ENCODE measurements at regions not wholly inside any gene's neighbourhood (a gene's known extent, or its start where the extent isn't known, plus 50 kb on each side); places are given as distances from the start of the nearest gene placed in this dataset.

- no peak for DNase-seq
These were observed 365.5 kb downstream of the RAB28 start for GRCh38 chr4:13118633-13119032.

- DNase-seq: no peak
These were observed 367.0 kb downstream of the RAB28 start for GRCh38 chr4:13117185-13117584.

- no peak for DNase-seq
These were observed 372.1 kb downstream of the RAB28 start for GRCh38 chr4:13112030-13112429.

- DNase-seq: no peak
These were observed 374.6 kb downstream of the RAB28 start for GRCh38 chr4:13109536-13109935.

GRCh38 chr4:13108096-13108495 is 376.0 kb downstream of the RAB28 start:
- DNase-seq: no peak

GRCh38 chr4:13103382-13104015 is 380.6 kb downstream of the RAB28 start:
- no peak for DNase-seq

GRCh38 chr4:13102092-13102742 is 381.9 kb downstream of the RAB28 start:
- no peak for DNase-seq

GRCh38 chr4:13097971-13098370 is 386.2 kb downstream of the RAB28 start:
- no peak for DNase-seq

GRCh38 chr4:13095722-13096121 is 388.4 kb downstream of the RAB28 start:
- no peak for DNase-seq

GRCh38 chr4:13093170-13093569 is 391.0 kb downstream of the RAB28 start:
- no peak for DNase-seq

GRCh38 chr4:13092702-13093101 is 391.4 kb downstream of the RAB28 start:
- DNase-seq: no peak

GRCh38 chr4:13089659-13089998 is 394.5 kb downstream of the RAB28 start:
- no peak for DNase-seq

GRCh38 chr4:13088726-13089658 is 395.1 kb downstream of the RAB28 start:
- no peak for DNase-seq

GRCh38 chr4:13087041-13087440 is 397.1 kb downstream of the RAB28 start:
- DNase-seq: no peak

GRCh38 chr4:13084210-13084609 is 399.9 kb downstream of the RAB28 start:
- DNase-seq: no peak

- no peak for DNase-seq
These were observed 402.3 kb downstream of the RAB28 start for GRCh38 chr4:13081830-13082229.

- DNase-seq: no peak
These were observed 417.1 kb downstream of the RAB28 start for GRCh38 chr4:13067077-13067476.

- DNase-seq: no peak
These were observed 425.1 kb downstream of the RAB28 start for GRCh38 chr4:13059019-13059418.

GRCh38 chr4:13056630-13057189 is 427.4 kb downstream of the RAB28 start:
- no peak for DNase-seq

- DNase-seq: no peak
These were observed 429.6 kb downstream of the RAB28 start for GRCh38 chr4:13054420-13054970.

GRCh38 chr4:13047591-13047990 is 436.5 kb downstream of the RAB28 start:
- DNase-seq: no peak

GRCh38 chr4:13036841-13037240 is 447.3 kb downstream of the RAB28 start:
- DNase-seq: no peak

- no peak for DNase-seq
These were observed 451.2 kb downstream of the RAB28 start for GRCh38 chr4:13032936-13033335.
